OCI-LY7 (cell line): ENCODE measurements at regions not wholly inside any gene's neighbourhood (a gene's known extent, or its start where the extent isn't known, plus 50 kb on each side); places are given as distances from the start of the nearest gene placed in this dataset.

Experiments
- BruUV-seq: library from RNA; stranded (reverse); fragments of 400-500 nt; replicated peaks from 2 replicates; lab custom pipeline; 2021; lab: Mats Ljungman, UMichigan
- CTCF ChIA-PET: fragments of 300-600 bp; sonication (Branson Sonifier 250); formaldehyde crosslinking; loops from one replicate; lab custom pipeline; 2022; ENCODE audit warnings: antibody characterized with exemption; ENCODE audit not compliant: unreplicated experiment; lab: Charles Lee
- POLR2A ChIA-PET: fragments of 300-600 bp; sonication (Branson Sonifier 250); formaldehyde crosslinking; loops from one replicate; lab custom pipeline; 2022; ENCODE audit warnings: antibody characterized with exemption; lab: Charles Lee
- DNase-seq: peaks from one replicate; pipeline ENCODE4 v3.0.0-alpha.2; 2015; ENCODE audit warnings: low spot score
- H2AFZ ChIP-seq: fragments of 200-600 bp; sonication (generic), shearing (Covaris generic); 2 replicates; pipeline ENCODE4 v1.6.1; 2014; ENCODE audit warnings: mild to moderate bottlenecking, antibody characterized with exemption, low read length, moderate library complexity
- H3K27ac ChIP-seq: fragments of 200-600 bp; sonication (generic); 2 replicates; pipeline ENCODE4 v1.5.1; 2014; ENCODE audit warnings: mixed run types, low read depth, mild to moderate bottlenecking, moderate library complexity, low read length, inconsistent platforms; ENCODE audit not compliant: poor library complexity, severe bottlenecking
- H3K36me3 ChIP-seq: fragments of 200-600 bp; sonication (generic); 2 replicates; pipeline ENCODE4 v1.6.1; 2014; ENCODE audit warnings: mild to moderate bottlenecking, antibody characterized with exemption, low read length, moderate library complexity, mixed read lengths; ENCODE audit not compliant: insufficient read depth
- H3K4me1 ChIP-seq: fragments of 200-600 bp; sonication (generic); 2 replicates; pipeline ENCODE4 v1.5.1; 2014; ENCODE audit warnings: mild to moderate bottlenecking, low read length; ENCODE audit not compliant: insufficient read depth, poor library complexity, severe bottlenecking
- H3K4me2 ChIP-seq: fragments of 200-600 bp; sonication (generic); 2 replicates; pipeline ENCODE4 v1.6.1; 2014; ENCODE audit warnings: mild to moderate bottlenecking, low read length
- H3K4me3 ChIP-seq: fragments of 200-600 bp; sonication (generic); 2 replicates; pipeline ENCODE4 v1.5.1; 2014; ENCODE audit warnings: mild to moderate bottlenecking, low read depth, low read length; ENCODE audit not compliant: poor library complexity, severe bottlenecking
- H3K79me2 ChIP-seq: fragments of 200-600 bp; sonication (generic); 2 replicates; pipeline ENCODE4 v1.6.1; 2016; ENCODE audit warnings: low read depth, mild to moderate bottlenecking, low read length, moderate library complexity, mixed read lengths; ENCODE audit not compliant: insufficient read depth
- H3K9me2 ChIP-seq: fragments of 200-600 bp; sonication (generic); 2 replicates; pipeline ENCODE4 v1.6.1; 2016; ENCODE audit warnings: mild to moderate bottlenecking, low read length, mixed read lengths; ENCODE audit not compliant: insufficient read depth
- H3K9me3 ChIP-seq: fragments of 200-600 bp; sonication (generic); 2 replicates; pipeline ENCODE4 v1.6.1; 2014; ENCODE audit warnings: mild to moderate bottlenecking, mixed run types, low read length, mixed read lengths
- H4K20me1 ChIP-seq: fragments of 200-600 bp; sonication (generic); 2 replicates; pipeline ENCODE4 v1.6.1; 2014; ENCODE audit warnings: mild to moderate bottlenecking, antibody characterized with exemption, low read length, moderate library complexity, mixed read lengths; ENCODE audit not compliant: insufficient read depth
- CTCF ChIP-seq: fragments of 200-600 bp; sonication (generic); conservative IDR thresholded peaks from 2 replicates; pipeline ENCODE4 v1.5.1; 2014; ENCODE audit warnings: mild to moderate bottlenecking, antibody characterized with exemption, low read length, moderate library complexity, mixed read lengths
- EZH2phosphoT487 ChIP-seq: fragments of 200-600 bp; sonication (generic); IDR thresholded peaks from 2 replicates; pipeline ENCODE4 v1.6.1; 2018; ENCODE audit warnings: low read depth, borderline replicate concordance, mild to moderate bottlenecking, mixed run types, antibody characterized with exemption, low read length, moderate library complexity, mixed read lengths
- intact Hi-C: fragments of 100-400 bp; cut with micrococcal nuclease; formaldehyde crosslinking; loops from one replicate; pipeline ENCODE4 v1.10.0; 2022; ENCODE audit not compliant: unreplicated experiment

- H3K9me2 ChIP-seq = no peaks in the 10 kb centered on the region
- no peaks in the 10 kb centered on the region for H3K9me3 ChIP-seq
- H3K36me3 ChIP-seq = no peaks in the 10 kb centered on the region
- H3K79me2 ChIP-seq = no peaks in the 10 kb centered on the region
- DNase-seq = no peak
- no peak for TF ChIP-seq EZH2phosphoT487
- TF ChIP-seq CTCF = no peak
- no TSS peak for BruUV-seq
- no peak overlapping the region for H2AFZ ChIP-seq
- intact Hi-C loops = no loop called here
- ChIA-PET POLR2A (no interaction called here), CTCF (no interaction called here)
- H3K4me1 ChIP-seq = no peaks in the 10 kb centered on the region
- H3K4me3 ChIP-seq = no peak overlapping the region
- H3K27ac ChIP-seq = no peak overlapping the region
- no peaks in the 10 kb centered on the region for H4K20me1 ChIP-seq
- no peak overlapping the region for H3K4me2 ChIP-seq
Measured at GRCh38 chr15:95884276-95884675, 446.2 kb upstream of the NR2F2 start.

GRCh38 chr15:95887666-95888390 is 442.7 kb upstream of the NR2F2 start:
- no peaks in the 10 kb centered on the region for H3K79me2 ChIP-seq
- intact Hi-C loops = no loop called here
- no peak for TF ChIP-seq CTCF
- TF ChIP-seq EZH2phosphoT487 = no peak
- H4K20me1 ChIP-seq = no peaks in the 10 kb centered on the region
- H3K4me1 ChIP-seq = no peaks in the 10 kb centered on the region
- H2AFZ ChIP-seq = no peak overlapping the region
- no peak overlapping the region for H3K4me2 ChIP-seq
- BruUV-seq = no TSS peak
- POLR2A ChIA-PET = no interaction called here
- DNase-seq = no peak
- H3K27ac ChIP-seq = no peak overlapping the region
- no peaks in the 10 kb centered on the region for H3K36me3 ChIP-seq
- CTCF ChIA-PET = no interaction called here
- no peaks in the 10 kb centered on the region for H3K9me2 ChIP-seq
- H3K4me3 ChIP-seq = no peak overlapping the region
- H3K9me3 ChIP-seq = no peaks in the 10 kb centered on the region

- TF ChIP-seq CTCF (no peak), EZH2phosphoT487 (no peak)
- DNase-seq = no peak
- H4K20me1 ChIP-seq = no peaks in the 10 kb centered on the region
- no peak overlapping the region for H3K27ac ChIP-seq
- no TSS peak for BruUV-seq
- no peaks in the 10 kb centered on the region for H3K9me2 ChIP-seq
- H3K36me3 ChIP-seq = no peaks in the 10 kb centered on the region
- no peaks in the 10 kb centered on the region for H3K4me1 ChIP-seq
- CTCF ChIA-PET = no interaction called here
- H3K79me2 ChIP-seq = no peaks in the 10 kb centered on the region
- POLR2A ChIA-PET = interaction anchor here (0.5 kb wide), 1 partner anchor 585 kb away, joined by 3 read pairs; no protein-coding TSS in a partner anchor
- no peak overlapping the region for H2AFZ ChIP-seq
- H3K4me3 ChIP-seq = no peak overlapping the region
- H3K4me2 ChIP-seq = no peak overlapping the region
- H3K9me3 ChIP-seq = no peaks in the 10 kb centered on the region
- intact Hi-C loops = no loop called here
Measured at GRCh38 chr15:95888762-95889161, 441.7 kb upstream of the NR2F2 start.
